TTC549 (cell line): ENCODE measurements at regions not wholly inside any gene's neighbourhood (a gene's known extent, or its start where the extent isn't known, plus 50 kb on each side); places are given as distances from the start of the nearest gene placed in this dataset.

Experiments
- FAIRE-seq: peaks from 2 replicates; lab custom pipeline; 2012; peaks lifted over from hg19 to GRCh38; lab: Jason Lieb, UNC

DNA sequence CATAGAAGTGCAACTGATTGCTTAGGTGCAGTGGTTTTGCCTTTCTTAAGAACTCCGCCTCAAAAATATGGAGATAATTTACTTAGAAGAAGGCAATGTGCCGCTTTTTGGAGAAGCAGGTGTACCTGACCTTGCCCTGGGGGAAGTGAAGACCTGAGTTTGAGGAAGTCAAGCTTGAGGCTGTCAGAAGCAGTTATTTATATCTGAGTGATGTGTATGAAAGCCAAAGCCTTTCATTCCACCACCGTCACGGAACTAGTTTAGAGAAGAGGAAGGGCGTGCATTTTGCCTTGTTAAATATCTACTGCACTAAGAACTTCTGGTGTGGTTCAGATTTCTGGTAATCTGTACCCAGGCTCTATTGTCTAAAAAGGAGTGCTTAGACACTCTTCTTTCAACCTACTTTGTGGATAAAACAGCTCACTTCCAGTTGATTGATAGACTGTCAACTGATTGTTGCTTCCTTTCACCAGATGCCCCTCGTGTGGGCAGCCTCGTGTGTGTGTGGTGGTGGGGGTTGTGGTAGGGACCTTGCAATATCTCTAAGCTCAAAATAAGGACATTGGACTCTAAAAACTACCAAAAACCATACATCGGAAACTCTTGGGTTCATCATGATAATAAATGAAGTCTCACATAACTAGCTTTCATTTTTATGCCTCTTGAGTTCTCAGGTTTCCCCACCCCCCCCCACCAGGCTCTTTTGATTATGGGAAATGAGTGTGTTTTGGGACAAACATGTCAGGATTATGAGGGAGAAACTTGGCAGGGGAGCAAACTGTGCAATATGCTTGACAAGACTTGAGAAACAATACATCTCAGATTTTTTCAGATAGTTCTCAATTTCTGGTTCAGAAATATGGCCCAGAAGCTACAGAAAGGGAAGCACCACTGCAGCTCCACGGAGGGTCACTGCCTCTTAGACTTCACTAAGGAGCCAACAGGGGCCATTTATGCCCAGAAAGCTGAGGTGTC is 78.6 kb downstream of the ARF6 start:
- peak; percentile 93 for FAIRE-seq

DNA sequence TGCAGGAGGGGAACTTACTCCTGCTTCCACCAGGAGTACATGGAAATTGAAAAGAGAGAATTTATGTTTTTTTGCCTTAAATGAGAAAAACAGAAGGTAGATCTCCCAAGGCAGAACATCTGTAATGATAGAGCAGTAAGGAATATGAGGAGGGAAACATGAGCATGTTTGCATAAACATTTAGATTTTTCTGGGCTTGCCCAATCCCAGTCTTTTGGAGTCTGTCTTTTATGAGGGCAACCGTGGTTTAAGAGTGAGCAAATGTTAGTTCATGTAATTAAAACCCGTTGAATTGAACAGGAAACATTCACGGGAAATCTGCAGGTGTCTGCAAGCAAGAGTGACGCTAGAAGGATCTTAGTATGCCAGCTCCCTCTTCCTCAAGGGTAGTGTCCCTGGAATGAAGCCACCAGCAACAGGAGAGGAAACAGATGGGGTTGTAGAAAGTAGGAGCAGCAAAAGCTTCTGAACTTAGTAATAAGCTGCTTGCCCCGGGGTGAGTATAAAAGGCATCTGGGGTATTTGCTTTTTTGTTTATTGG is 79.3 kb downstream of the ARF6 start:
- peak; percentile 25 for FAIRE-seq

DNA sequence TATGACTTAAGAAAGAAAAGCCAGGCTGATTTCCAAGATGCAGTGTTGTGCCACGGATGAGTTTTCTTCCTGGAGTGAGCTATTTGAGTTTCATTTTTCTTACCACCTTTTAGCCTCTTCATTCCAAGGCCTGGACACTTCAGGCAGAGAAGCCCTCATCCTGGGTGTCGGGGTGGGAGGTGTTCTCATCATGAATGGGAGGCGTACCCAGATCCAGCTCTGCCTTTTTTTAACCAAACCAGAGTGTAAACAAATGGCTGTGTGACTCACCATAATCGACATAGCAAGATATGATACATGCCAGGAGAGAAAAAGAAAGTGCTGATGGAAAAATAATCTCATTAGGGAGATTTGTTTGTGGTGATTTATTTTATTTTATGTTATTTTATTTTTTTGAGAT is 79.9 kb downstream of the ARF6 start:
- FAIRE-seq = peak; percentile 66

DNA sequence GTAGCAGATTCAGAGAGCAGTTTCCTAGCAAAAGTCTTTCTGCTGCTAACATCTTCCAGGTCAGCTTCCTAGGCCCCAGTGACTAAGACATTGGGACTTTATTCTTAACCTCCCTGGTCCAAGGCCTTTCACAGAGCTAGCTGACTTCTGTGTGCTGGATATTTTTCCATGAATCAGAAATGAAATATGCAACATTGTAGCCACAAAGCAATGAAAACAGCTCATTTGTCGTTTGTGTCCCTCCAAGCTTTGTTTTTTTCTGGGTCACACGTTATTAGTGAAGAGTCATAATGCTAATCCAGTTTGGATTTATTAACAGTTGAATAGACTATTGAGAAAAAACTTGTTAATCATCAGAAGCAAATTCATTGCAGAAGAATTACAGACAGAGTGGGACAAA is 82.4 kb downstream of the ARF6 start:
- peak; percentile 79 for FAIRE-seq

DNA sequence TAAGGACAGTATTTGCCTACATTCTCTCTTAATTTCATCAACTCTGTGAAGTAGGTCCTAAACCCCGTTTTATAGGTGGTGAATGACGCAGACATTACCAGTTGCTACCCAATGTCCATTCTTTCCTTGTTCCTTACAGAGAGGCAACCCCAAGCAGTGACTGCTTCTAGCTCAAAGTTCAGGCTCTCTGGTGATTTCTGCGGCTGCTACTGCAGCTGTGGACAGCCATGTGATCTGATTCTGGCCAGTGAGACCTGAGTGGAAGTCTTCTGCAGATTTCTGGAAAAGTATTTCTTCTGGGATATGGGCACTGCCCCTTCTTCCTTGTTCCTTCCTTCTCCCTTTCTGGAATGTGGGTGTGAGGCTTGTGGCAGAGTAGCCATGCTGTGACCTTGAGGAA is 82.9 kb downstream of the ARF6 start:
- FAIRE-seq = no peak

DNA sequence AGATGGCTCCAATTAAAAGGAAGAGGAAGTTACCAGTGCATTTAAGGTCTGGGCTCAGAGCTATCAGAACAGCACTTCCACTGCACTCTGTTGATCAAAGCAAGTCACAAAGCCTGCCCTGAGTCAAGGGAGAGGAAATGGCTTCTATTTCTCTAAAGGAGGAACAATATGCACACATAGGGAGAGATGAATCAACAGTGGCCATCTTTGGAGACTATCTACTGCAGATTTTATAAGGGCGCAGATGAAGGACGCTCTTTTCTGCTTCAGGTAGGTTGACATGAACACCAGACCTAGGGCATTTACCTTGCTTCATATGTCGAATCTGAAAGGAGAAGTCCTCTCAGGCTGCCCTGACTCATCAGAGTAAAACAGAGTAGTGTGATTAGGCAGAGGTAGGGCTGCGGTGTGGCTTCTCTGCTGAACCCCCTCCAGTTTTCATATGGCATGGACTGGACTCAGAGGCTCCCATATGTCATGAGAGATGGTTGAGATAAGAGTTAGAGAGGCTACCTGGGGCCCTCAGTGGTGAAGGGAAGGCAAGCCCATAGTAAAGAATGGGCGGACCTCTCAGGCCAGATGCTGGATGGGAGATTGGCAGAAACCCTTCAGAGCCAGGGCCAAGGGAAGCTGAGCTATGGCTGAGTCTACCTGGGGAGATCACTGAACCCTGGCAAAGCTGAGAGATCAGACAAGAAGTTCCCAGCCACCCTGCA is 84.4 kb downstream of the ARF6 start:
- no peak for FAIRE-seq

DNA sequence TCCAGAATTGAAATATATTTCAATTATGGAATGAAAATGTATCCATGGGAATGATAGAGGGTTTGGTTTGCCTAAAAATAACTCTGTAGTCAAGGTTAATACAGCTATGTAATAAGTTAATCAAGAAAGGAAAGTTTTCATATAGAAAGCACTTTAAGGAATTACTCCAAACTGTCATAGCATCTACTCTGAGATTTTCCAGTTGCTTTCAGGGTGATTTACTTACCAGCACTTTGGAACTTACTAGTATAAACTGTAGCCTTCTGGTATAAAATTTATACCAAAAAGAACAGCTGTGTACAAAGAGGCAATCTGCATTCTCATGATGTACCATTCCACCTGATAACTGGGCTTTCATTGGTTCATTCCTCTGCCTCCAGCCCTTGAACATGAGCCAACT is 87.1 kb downstream of the ARF6 start:
- FAIRE-seq = no peak

DNA sequence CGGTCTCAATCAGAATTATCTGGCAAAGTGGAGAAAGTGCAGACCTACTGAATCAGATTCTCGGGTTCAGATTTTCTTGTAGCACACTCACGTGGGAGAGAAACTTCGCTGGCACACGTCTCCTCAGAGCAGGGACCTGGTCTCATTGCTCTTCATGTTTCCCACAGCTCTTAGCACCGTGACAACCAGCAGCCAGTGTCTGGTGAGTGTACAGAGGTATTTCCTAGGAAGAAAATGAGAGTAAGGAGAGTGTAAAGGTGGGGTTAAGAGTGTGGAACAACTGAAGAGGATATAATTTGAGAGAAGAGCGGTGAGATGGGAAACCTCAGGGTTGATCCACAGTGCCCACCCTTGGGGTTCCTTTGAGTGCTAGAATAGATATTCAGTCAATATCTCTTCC is 89.2 kb downstream of the ARF6 start:
- no peak for FAIRE-seq

DNA sequence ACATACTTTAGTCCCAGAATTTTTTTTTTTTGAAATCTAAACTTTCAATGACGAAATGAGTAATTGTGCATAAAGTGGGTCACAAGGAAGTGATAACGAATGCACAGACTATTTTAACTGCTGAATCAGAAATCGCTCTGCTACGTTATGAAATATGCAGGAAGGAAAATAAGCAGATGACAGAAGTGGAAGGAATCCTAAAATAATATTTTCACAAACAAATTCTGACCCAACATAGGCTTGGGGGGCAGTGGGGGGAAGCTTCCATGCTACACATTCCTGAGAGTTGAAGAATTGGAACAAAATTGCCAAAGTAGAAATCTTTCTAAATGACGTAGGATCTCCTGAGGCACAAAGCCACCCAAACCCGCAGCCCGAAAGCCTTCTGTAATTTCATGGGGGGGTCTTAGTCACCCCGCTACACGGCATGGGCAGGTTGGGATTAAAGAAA is 89.6 kb downstream of the ARF6 start:
- no peak for FAIRE-seq

DNA sequence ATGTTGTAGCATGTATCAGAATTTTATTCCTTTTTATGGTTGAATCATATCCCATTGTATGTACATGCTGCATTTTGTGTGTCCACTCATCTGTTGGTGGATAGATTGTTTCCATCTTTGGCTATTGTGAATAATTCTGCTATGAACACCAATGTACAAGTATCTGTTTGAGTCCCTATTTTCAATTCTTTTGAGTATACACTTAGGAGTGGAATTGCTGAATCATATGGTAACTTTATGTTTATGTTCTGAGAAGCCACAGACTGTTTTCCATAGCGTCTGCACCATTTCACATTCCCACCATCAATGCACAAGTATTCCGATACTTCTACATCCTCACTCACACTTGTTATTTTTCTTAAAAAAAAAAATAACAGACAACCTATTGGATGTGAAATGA is 91.5 kb downstream of the ARF6 start:
- FAIRE-seq = no peak

DNA sequence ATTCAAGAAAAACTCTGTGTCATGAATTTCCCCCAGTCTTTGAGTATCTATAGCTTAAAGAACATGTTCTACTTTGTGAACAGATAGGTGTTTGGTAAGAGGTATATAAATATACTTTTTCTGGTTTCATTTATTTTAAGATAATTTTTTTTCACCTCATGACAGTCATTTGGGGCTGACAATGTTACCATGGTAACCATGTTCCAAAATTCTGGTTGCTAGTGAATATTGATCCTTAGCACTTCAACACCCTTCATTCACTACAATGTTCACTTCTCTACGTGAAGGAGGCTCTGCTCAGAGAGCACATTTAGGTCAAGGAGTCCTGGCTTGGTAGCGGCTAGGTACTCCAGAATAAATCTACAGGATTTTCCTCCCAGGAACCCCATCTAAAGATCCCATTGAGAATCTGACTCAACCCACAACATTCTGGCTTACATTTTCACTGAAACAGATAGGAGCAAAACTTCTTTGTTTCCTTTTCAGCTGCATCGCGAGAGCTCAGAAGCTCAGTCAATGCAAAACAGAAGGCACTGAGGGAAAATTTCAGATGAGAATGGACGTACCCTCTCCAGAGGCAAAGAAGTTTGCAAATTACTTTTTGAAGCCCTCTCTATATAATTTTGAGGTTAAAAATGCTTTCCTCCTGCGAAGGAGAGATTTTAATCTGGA is 93.6 kb downstream of the ARF6 start:
- FAIRE-seq = no peak

DNA sequence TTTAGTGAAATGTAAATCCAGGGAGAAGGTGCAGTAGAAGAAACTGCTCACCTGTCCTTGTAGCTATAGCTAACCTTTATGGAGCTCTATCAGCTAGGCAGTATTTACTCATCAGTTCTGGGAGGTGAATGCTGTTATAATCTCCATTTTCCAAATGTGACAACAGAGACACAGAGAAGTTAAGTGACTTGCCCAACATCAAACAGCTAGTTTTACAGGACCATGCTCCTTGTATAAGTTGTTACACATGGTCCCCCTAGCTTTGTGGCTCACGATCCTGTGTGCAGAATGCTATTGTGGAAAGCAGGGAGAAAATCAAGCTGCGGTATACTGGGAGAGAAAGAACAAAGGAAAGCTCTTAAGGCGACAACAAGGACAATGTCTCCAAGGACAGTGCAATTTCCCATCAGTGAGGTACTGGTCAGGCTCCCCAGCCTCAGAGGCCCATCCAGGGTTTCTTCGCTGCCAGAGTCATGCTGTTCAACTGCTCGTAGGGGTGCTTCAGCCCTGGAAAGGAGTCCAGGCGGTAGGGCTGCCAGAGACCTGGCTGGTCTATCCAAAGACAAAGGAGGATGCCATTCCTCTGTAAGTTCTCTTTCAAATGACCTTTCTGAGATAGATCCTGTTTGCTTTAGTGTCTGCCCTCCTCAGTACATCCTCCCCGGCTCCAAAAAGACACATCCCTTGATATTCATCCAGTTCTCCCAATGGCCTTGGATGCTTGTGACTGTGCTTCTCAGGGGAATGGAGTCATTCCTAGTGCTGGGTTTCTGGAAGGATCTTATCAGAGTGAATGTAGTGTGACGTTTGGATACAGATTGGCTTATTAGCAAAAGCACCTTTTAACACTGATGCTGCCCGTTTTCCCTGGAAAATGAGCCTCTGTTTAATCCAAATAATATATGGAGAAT is 95.5 kb downstream of the ARF6 start:
- FAIRE-seq = no peak

DNA sequence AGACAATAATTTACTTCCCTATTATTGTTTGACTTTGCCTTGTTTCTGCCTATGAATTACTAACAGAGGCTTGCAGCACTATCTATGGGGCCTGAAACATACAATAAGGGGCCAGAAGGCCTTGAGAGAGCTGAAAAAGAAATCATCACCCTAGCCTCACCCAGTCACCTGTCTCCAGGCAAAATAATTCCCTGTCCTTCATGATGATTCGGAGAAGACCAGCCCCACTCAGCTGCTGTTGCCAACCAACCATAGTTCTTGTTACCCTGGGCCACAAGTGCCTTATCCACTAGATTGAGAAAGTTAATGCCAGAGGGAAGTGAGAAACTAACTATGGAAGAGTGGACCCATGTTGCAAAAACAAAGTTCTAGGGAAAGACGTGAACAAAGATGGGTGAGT is 97.1 kb downstream of the ARF6 start:
- FAIRE-seq = no peak

DNA sequence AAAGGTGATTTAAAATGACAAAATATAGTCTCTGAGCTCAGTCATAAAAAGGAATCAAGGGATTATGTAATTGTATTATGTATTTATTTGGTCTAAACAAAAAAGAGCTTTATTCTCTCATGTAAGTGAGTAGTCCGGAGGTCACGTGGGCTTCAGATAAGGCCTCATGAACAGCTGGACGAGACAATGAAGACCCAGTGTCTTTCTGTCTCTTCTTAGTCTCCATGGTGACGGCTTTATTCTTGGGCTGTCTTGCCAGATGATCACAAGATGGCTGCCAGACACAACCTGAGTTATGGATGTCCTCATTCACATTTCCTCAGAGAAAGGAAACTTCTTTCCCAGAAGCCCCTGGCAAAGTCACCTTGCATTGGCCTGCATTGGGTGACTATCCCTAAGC is 98.6 kb downstream of the ARF6 start:
- FAIRE-seq = no peak

DNA sequence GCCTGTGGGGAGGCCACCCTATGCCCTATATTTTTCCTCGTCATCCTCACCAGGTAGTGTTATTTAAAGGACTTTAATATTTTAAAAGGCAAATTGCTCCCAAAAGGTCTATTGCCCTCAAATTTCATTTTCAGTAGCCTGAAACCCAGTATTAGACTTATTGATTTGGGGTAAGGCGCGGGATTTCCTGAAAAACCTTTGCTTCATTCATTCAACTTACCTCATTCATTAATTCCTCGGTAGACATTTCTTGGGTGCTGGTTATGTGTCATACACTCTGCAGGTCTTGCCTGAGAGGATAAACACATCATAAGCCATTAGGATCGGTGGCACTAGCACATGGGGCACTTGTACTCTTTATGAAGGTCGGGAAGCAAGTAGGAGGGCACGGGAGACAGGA is 99.2 kb downstream of the ARF6 start:
- FAIRE-seq = no peak

DNA sequence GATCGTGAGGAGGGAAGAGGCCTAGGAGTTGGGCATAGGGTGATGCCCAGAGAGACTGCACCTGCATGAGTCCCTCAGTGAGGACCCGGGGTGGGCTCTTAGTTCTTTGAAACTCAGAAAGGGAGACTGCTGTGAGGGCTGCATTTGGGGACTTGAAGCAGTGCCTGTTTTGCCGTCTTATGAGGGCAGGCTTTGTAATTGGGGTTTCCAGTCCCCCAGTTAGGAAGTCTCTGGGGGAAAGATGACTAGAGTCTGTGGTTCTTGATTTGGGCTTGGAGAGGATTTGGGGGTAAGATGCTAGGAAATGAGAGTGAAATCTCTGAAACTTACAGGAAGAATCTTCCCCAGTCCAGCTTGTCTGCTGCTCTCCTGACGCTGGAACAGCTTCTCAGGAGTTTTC is 99.6 kb downstream of the ARF6 start:
- no peak for FAIRE-seq

DNA sequence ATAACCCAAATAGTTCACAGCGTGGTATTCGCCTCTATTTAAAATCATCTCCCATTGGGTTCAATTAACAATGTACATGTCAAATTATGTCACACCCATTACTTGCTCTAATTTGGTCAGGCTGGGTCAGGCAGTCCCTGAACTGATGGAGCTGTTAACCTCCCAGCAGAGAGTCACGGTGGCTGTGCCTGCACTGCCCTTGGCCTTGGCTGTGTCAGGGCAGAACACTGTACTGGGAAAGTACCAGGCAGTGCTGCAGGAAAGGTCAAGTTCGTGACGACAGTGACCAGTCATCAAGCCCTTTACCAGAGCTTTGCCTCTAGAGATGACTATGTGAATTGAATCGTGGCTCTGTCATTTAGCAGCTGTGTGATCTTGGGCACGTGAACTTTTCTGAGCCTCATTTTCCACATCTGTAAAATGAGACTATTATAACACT is 100.0 kb downstream of the ARF6 start:
- no peak for FAIRE-seq

DNA sequence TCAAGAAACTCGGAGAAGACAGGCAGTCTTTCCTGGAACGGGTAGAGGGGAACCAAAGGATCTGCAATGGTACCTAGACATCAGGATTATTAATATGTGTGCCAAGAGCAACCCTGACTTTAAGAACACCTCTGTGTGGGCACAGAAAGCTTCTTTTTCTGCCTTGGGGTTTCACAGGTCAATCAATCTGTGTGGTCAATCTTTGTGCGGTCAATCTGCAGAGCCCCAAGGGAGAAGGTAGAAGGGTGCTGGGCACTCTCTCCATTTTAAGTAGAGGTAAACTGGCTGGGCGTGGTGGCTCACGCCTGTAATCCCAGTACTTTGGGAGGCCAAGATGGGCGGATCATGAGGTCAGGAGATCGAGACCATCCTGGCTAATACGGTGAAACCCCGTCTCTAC is 100.7 kb downstream of the ARF6 start:
- no peak for FAIRE-seq

DNA sequence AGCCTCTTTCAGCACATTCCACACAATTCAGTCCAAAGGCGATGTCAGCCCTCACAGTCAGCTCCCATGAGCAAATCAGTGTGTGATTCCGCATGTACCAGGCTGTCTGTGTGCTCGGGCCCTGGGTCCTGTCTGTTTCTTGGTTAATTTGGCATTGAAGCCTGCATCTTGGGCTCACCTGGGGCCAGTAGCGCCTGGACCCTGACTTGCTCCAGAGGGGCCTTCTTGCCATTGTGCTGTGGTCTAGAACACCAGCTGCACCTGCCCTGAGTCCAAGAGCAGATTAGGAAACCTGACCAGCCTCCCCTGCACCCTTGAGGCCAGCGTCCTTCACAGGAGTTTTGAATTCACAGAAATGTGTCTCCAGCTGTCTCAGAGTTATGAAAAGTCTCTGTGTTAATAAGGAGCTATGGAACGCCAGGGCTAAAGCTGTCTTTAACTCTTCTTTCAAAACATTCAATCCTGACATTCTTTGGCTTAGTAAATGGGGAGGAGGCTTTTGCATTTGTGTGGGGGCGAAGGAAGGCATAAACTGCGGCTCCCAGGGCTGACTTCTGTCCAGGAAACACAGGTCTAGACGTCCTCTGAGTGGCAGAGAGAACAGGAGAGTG is 102.2 kb downstream of the ARF6 start:
- FAIRE-seq = no peak

DNA sequence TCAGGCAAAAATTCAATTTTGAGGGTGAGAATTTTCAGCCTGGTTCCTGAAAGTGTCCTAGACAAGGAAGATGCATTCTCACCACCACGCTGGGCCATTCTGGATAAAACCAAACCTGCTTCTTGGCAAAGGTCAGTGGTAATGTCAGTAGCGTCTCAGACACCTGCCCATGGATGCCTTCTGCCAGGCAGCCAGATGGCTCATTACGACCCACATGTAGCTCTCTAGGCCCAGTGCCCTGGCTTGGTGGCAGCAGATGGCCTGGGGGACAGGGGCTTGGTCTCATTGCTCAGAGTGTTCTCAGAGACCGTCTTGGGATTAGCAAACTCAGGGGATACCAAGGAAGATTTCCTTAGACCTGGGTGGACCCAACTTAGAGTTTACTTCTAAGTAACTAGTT is 105.1 kb downstream of the ARF6 start:
- FAIRE-seq = no peak

DNA sequence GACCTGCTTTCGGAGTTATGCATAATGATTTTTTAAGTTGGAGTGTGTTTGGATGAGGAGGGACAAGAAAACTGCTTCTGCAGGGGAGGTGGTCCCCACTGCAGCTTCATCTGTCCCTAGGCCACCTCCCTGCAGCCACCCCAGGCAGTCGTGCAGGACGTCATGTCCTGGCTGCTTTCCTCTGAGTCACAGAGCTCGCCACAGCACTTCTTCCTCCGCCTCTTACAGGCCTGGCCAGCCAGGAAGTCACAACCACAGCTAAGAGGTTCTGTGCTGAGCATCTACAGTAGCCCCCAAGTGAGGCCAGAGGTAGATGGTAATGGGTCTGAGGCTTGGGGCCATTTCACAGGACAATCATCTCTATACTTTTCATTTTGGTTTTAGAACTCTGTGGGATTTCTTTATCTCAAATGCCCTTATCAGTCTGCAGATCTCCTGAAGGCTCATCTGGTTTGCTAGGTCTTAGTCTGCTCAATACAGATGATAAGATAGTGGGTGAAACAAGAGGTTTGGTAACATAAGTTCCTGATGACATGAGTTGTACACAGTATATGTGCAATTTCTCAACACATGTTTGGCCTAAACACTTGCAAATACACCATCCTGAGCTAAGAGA is 106.4 kb downstream of the ARF6 start:
- peak; percentile 82 for FAIRE-seq
